Mesenchymal stem cell (in vitro differentiated cells and primary cell): ENCODE measurements at regions not wholly inside any gene's neighbourhood (a gene's known extent, or its start where the extent isn't known, plus 50 kb on each side); places are given as distances from the start of the nearest gene placed in this dataset.

ENCODE experiments used
- DNase-seq: peaks from one replicate; pipeline ENCODE4 v3.0.0-alpha.2; 2013
- H2AFZ ChIP-seq: one replicate; pipeline ENCODE4 v1.6.1; 2013; ENCODE audit warnings: low read depth, mild to moderate bottlenecking, control low read depth, inconsistent platforms, low read length, moderate library complexity
- H2AK5ac ChIP-seq: 2 replicates; pipeline ENCODE4 v1.6.1; 2013; ENCODE audit warnings: low read length, moderate library complexity, mild to moderate bottlenecking, inconsistent platforms; ENCODE audit not compliant: severe bottlenecking
- H2BK120ac ChIP-seq: one replicate; pipeline ENCODE4 v1.6.1; 2013; ENCODE audit warnings: low read depth, mild to moderate bottlenecking, inconsistent platforms, low read length, moderate library complexity
- H2BK12ac ChIP-seq, 2 experiments: one replicate each; pipeline ENCODE4 v1.6.1; 2013; ENCODE audit warnings: inconsistent platforms in 2 of 2, low read length in 2 of 2, mild to moderate bottlenecking in 2 of 2, moderate library complexity in 2 of 2, control low read depth in 1 of 2
- H2BK15ac ChIP-seq: one replicate; pipeline ENCODE4 v1.6.1; 2013; ENCODE audit warnings: mild to moderate bottlenecking, low read depth, inconsistent platforms; ENCODE audit not compliant: poor library complexity, severe bottlenecking
- H2BK5ac ChIP-seq: 2 replicates; pipeline ENCODE4 v1.6.1; 2013; ENCODE audit warnings: low read depth, mild to moderate bottlenecking, low read length, control low read depth, inconsistent platforms; ENCODE audit not compliant: poor library complexity, severe bottlenecking
- H3K14ac ChIP-seq, 2 experiments: one replicate each; pipeline ENCODE4 v1.6.1; 2013; ENCODE audit warnings: inconsistent platforms in 2 of 2, low read length in 2 of 2, control low read depth in 1 of 2, mild to moderate bottlenecking in 1 of 2, moderate library complexity in 1 of 2
- H3K18ac ChIP-seq, 2 experiments: one replicate each; pipeline ENCODE4 v1.6.1; 2013; ENCODE audit warnings: inconsistent platforms in 2 of 2, low read length in 2 of 2, control low read depth in 1 of 2, low read depth in 1 of 2, mild to moderate bottlenecking in 1 of 2
- H3K23ac ChIP-seq, 2 experiments: one replicate each; pipeline ENCODE4 v1.6.1; 2013; ENCODE audit warnings: inconsistent platforms in 2 of 2, low read length in 2 of 2, mild to moderate bottlenecking in 2 of 2, moderate library complexity in 2 of 2, control low read depth in 1 of 2
- H3K27ac ChIP-seq: 2 replicates; pipeline ENCODE4 v1.5.1; 2013; ENCODE audit warnings: mild to moderate bottlenecking, moderate library complexity, low read length, control low read depth, inconsistent platforms; ENCODE audit not compliant: poor library complexity, severe bottlenecking
- H3K27me3 ChIP-seq, 2 experiments: 2 replicates each; pipeline versions ENCODE4 v1.6.1 to v1.7.0; 2013; ENCODE audit warnings: low read length in 2 of 2, mild to moderate bottlenecking in 2 of 2, moderate library complexity in 2 of 2, control low read depth in 1 of 2, inconsistent platforms in 1 of 2; ENCODE audit not compliant: control insufficient read depth in 1 of 2, insufficient read depth in 1 of 2
- H3K36me3 ChIP-seq, 2 experiments: 2 replicates each; pipeline versions ENCODE4 v1.6.1 to v1.7.0; 2013; ENCODE audit warnings: low read length in 2 of 2, control low read depth in 1 of 2, inconsistent platforms in 1 of 2, low read depth in 1 of 2, mild to moderate bottlenecking in 1 of 2; ENCODE audit not compliant: insufficient read depth in 2 of 2, control insufficient read depth in 1 of 2
- H3K4ac ChIP-seq, 2 experiments: one replicate each; pipeline ENCODE4 v1.6.1; 2013; ENCODE audit warnings: inconsistent platforms in 2 of 2, low read length in 2 of 2, mild to moderate bottlenecking in 2 of 2, moderate library complexity in 2 of 2, control low read depth in 1 of 2, low read depth in 1 of 2
- H3K4me1 ChIP-seq: 2 replicates; pipeline ENCODE4 v1.6.1; 2013; ENCODE audit warnings: low read depth, low read length, control low read depth; ENCODE audit not compliant: control insufficient read depth, insufficient read depth
- H3K4me2 ChIP-seq: 2 replicates; pipeline ENCODE4 v1.6.1; 2013; ENCODE audit warnings: low read length, mild to moderate bottlenecking, inconsistent platforms; ENCODE audit not compliant: poor library complexity, severe bottlenecking
- H3K4me3 ChIP-seq, 2 experiments: 2 replicates each; pipeline versions ENCODE4 v1.5.1 to v1.7.0; 2013; ENCODE audit warnings: low read length in 2 of 2, mild to moderate bottlenecking in 2 of 2, control low read depth in 1 of 2, low read depth in 1 of 2; ENCODE audit not compliant: insufficient read depth in 1 of 2
- H3K79me1 ChIP-seq: replicated peaks from 2 replicates; pipeline ENCODE4 v1.6.1; 2013; ENCODE audit warnings: mild to moderate bottlenecking, control low read depth, low read length, inconsistent platforms; ENCODE audit not compliant: poor library complexity, severe bottlenecking
- H3K9ac ChIP-seq: 2 replicates; pipeline ENCODE4 v1.7.0; 2013; ENCODE audit warnings: mild to moderate bottlenecking, low read length, moderate library complexity
- H3K9me3 ChIP-seq: 2 replicates; pipeline ENCODE4 v1.7.0; 2013; ENCODE audit warnings: mild to moderate bottlenecking, low read length; ENCODE audit not compliant: control insufficient read depth
- H4K8ac ChIP-seq: one replicate; pipeline ENCODE4 v1.6.1; 2013; ENCODE audit warnings: inconsistent platforms, mild to moderate bottlenecking, low read length, moderate library complexity
- H4K91ac ChIP-seq: one replicate; pipeline ENCODE4 v1.6.1; 2013; ENCODE audit warnings: mild to moderate bottlenecking, low read length, inconsistent platforms
- WGBS: methylation state at CpG from one replicate; pipeline ENCODE4 v1.1.7; 2013; ENCODE audit warnings: mixed read lengths; 5-methylcytosine and 5-hydroxymethylcytosine counted together

DNA sequence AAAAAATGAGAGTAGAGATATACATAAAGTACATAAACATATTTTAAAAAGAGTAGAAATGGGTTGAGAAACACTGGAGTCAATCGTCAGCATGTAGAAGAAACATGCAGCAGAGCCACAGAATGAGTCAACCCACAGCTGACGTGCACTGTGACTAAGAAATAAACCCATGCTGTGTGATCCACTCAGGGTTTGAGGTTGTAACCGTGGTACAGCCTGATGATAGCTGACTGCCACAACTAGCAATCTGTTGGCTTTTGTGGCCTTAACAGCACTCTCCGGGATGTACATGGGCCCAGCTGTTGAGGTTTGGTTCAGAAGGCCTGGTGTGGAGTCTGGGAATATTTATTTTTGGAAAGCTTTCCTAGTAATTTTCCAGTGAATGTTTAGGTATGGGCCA, 554.4 kb upstream of the MEX3C start:
- Histone ChIP-seq H3K18ac (no peak overlapping the region), H3K27me3 (no peaks in the 10 kb centered on the region), H2AK5ac (no peak overlapping the region), H3K9ac (no peak overlapping the region), H3K36me3 (no peaks in the 10 kb centered on the region), H3K4me2 (no peak overlapping the region), H3K23ac (no peak overlapping the region), H2BK120ac (no peak overlapping the region), H3K4me3 (no peak overlapping the region), H2AFZ (no peak overlapping the region), H2BK15ac (no peak overlapping the region), H3K27ac (no peak overlapping the region), H3K4ac (no peak overlapping the region), H3K79me1 (no peaks in the 10 kb centered on the region), H3K9me3 (peaks cover under 1% of the 10 kb centered on the region), H4K8ac (no peak overlapping the region), H2BK12ac (no peak overlapping the region), H3K4me1 (no peaks in the 10 kb centered on the region), H2BK5ac (no peak overlapping the region), H4K91ac (no peak overlapping the region), H3K14ac (no peak overlapping the region)
- WGBS, result 68% methylated on average over 4 of the region's 4 CpGs
- DNase-seq, result no peak

DNA sequence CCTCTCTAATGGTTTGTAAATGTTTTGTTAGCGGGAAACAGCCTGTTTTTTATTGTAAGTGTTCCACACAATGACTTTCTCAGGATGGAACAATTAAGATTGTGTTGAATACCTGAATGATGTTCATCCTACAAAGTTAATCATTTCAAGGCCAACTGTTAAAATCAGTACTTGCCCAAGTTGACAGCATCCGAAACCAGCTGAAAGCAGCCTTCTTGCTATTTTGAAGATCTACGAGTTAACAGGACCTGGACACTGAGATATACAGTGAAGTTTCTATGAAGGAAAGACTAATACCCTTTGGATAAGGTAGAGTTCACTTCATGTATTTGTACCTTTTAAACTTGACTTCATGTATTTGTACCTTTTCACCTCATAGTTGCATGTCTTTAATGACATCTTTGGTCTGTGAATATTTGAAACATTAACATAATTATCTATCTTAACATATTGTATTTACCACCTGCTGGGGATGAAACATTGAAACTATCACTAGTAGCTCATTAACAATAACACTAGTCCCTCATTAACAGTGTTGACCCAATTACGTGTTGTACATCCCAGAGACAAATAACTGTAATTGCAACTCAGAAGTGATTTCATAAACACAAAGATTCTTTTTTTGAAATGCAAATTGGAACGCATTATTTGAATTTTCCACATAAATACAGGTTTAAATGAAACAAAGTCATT, 556.0 kb upstream of the MEX3C start:
- Histone ChIP-seq H2AK5ac (no peak overlapping the region), H3K9ac (no peak overlapping the region), H4K8ac (no peak overlapping the region), H3K4me1 (no peaks in the 10 kb centered on the region), H4K91ac (no peak overlapping the region), H2BK5ac (no peak overlapping the region), H3K27ac (no peak overlapping the region), H3K9me3 (no peaks in the 10 kb centered on the region), H2BK12ac (no peak overlapping the region), H3K4me3 (no peak overlapping the region), H2BK120ac (no peak overlapping the region), H3K18ac (no peak overlapping the region), H3K27me3 (no peaks in the 10 kb centered on the region), H3K4me2 (no peak overlapping the region), H3K14ac (no peak overlapping the region), H3K79me1 (no peaks in the 10 kb centered on the region), H2BK15ac (no peak overlapping the region), H3K36me3 (no peaks in the 10 kb centered on the region), H3K4ac (no peak overlapping the region), H3K23ac (no peak overlapping the region), H2AFZ (no peak overlapping the region)
- no peak for DNase-seq
- 74% methylated on average over 3 of the region's 5 CpGs for WGBS

DNA sequence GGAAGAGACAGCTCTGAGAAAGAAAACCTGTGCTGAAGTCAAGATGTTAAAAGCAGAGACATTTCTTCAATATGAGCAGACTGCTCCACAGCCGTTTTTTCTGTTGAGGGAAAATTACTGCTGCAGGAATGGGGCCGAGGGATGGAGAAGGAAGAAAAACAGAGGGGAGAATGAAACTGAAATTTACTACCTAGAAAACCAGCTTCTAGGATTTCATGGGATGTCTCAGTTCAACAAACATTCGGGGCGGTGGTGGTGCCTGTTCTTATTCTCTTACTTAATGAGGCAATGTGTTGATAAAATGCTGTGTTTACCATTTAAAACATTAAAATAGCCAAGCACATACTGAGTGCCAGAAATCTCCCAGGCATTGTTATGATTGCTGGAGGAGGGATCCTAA, 557.1 kb upstream of the MEX3C start:
- Histone ChIP-seq H3K4me1 (no peaks in the 10 kb centered on the region), H3K27me3 (no peaks in the 10 kb centered on the region), H3K36me3 (no peaks in the 10 kb centered on the region), H4K8ac (no peak overlapping the region), H3K14ac (no peak overlapping the region), H3K4me3 (no peak overlapping the region), H3K9ac (no peak overlapping the region), H2AK5ac (no peak overlapping the region), H2BK12ac (no peak overlapping the region), H3K9me3 (no peaks in the 10 kb centered on the region), H3K23ac (no peak overlapping the region), H2BK15ac (no peak overlapping the region), H4K91ac (no peak overlapping the region), H3K18ac (no peak overlapping the region), H2BK120ac (no peak overlapping the region), H3K27ac (no peak overlapping the region), H3K4ac (no peak overlapping the region), H3K79me1 (no peaks in the 10 kb centered on the region), H2AFZ (no peak overlapping the region), H3K4me2 (no peak overlapping the region), H2BK5ac (no peak overlapping the region)
- DNase-seq, result no peak
- 38% methylated on average over 2 of the region's 4 CpGs for WGBS

DNA sequence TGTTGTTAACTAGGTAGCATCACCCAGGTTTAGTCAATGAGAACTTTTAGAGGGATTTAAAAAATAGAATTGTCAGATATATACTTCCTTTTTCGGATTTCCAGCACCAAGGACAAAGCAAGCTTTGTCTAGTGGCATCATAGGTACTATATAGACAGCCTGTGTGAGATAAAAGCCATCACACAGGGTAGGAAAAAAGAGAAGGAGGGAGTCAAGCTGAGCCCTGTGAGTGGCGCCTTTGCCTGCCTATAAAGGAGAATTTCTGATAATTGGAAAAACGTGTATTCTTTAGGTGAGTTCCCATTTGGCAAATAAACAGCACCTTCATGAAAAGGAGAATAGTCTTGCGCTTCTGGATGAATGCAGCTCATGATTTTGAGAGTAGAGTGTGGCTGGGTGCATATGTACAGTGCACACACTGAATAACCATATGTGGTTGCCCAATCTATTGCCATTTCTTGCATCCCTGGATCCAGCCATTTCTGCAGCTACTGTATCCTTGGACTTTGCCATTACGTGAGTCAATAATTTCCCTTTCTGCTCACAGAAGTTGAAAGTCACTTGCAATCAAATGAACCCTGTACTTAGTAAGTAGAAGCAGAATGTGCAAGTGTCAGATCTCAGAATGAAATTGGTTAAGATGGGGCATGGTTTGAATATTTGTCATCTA, 559.9 kb upstream of the MEX3C start:
- no peak for DNase-seq
- Histone ChIP-seq H3K79me1 (no peaks in the 10 kb centered on the region), H4K8ac (no peak overlapping the region), H3K9ac (no peak overlapping the region), H3K4me3 (no peak overlapping the region), H3K18ac (no peak overlapping the region), H3K36me3 (no peaks in the 10 kb centered on the region), H3K23ac (no peak overlapping the region), H2BK15ac (no peak overlapping the region), H3K9me3 (no peaks in the 10 kb centered on the region), H3K14ac (no peak overlapping the region), H3K4me2 (no peak overlapping the region), H3K4ac (no peak overlapping the region), H2BK120ac (no peak overlapping the region), H2AK5ac (no peak overlapping the region), H2AFZ (no peak overlapping the region), H2BK12ac (no peak overlapping the region), H4K91ac (no peak overlapping the region), H2BK5ac (no peak overlapping the region), H3K4me1 (no peaks in the 10 kb centered on the region), H3K27ac (no peak overlapping the region), H3K27me3 (no peaks in the 10 kb centered on the region)
- 54% methylated on average over 5 of the region's 5 CpGs for WGBS
